ENCODE measurements at regions not wholly inside any gene's neighbourhood (a gene's known extent, or its start where the extent isn't known, plus 50 kb on each side); places are given as distances from the start of the nearest gene placed in this dataset.

GRCh38 chr1:90834886-90835660 lies 118.0 kb upstream of the BARHL2 start:
- H3K36me3 ChIP-seq (replicated peaks; ENCODE audit: insufficient read depth, low read depth), result no peaks in the 10 kb centered on the region
- H3K9me2 ChIP-seq (replicated peaks; ENCODE audit: insufficient read depth), result no peaks in the 10 kb centered on the region
- DNase-seq (ENCODE audit: low spot score), result no peak
- H3K4me3 ChIP-seq, result no peak overlapping the region
- no peak for TF ChIP-seq CTCF (IDR thresholded peaks at IDR 0.05; ENCODE audit: poor library complexity)
- TF ChIP-seq EZH2 (IDR thresholded peaks at IDR 0.05; ENCODE audit: borderline replicate concordance), result peak; percentile 96
- peak; percentile 87 for TF ChIP-seq EZH2phosphoT487 (IDR thresholded peaks at IDR 0.05; ENCODE audit: low read depth, severe bottlenecking, unreplicated experiment)
- 6% methylated on average over 40 of the region's 40 CpGs for WGBS (ENCODE audit: low lambda C conversion rate, missing lambda C conversion rate)
- H3K27me3 ChIP-seq, result peaks cover 98% of the 10 kb centered on the region
- no peaks in the 10 kb centered on the region for H3K79me2 ChIP-seq
- H3K4me2 ChIP-seq, result peak overlapping the region; percentile 86
- no peak overlapping the region for H3K27ac ChIP-seq
- H3K4me1 ChIP-seq (ENCODE audit: insufficient read depth), result peaks cover 11% of the 10 kb centered on the region
- H3K9me3 ChIP-seq (ENCODE audit: low read depth), result no peaks in the 10 kb centered on the region
- peak overlapping the region; percentile 53 for H2AFZ ChIP-seq
- H4K20me1 ChIP-seq (ENCODE audit: insufficient read depth, poor library complexity, severe bottlenecking), result peaks cover 3% of the 10 kb centered on the region

GRCh38 chr1:90834354-90834885 lies 117.3 kb upstream of the BARHL2 start:
- Histone ChIP-seq H4K20me1 (ENCODE audit: insufficient read depth, poor library complexity, severe bottlenecking) (peaks cover 3% of the 10 kb centered on the region), H3K27me3 (peaks cover 98% of the 10 kb centered on the region), H2AFZ (no peak overlapping the region), H3K36me3 (replicated peaks; ENCODE audit: insufficient read depth, low read depth) (no peaks in the 10 kb centered on the region), H3K27ac (no peak overlapping the region), H3K9me3 (ENCODE audit: low read depth) (no peaks in the 10 kb centered on the region), H3K4me2 (peak overlapping the region; percentile 86), H3K4me1 (ENCODE audit: insufficient read depth) (peaks cover 11% of the 10 kb centered on the region), H3K9me2 (replicated peaks; ENCODE audit: insufficient read depth) (no peaks in the 10 kb centered on the region), H3K4me3 (no peak overlapping the region), H3K79me2 (no peaks in the 10 kb centered on the region)
- TF ChIP-seq CTCF (IDR thresholded peaks at IDR 0.05; ENCODE audit: poor library complexity) (no peak), EZH2phosphoT487 (IDR thresholded peaks at IDR 0.05; ENCODE audit: low read depth, severe bottlenecking, unreplicated experiment) (peak; percentile 74)
- no peak for DNase-seq (ENCODE audit: low spot score)
- 15% methylated on average over 23 of the region's 23 CpGs for WGBS (ENCODE audit: low lambda C conversion rate, missing lambda C conversion rate)

GRCh38 chr1:90833466-90834110 lies 116.5 kb upstream of the BARHL2 start:
- no peak for DNase-seq (ENCODE audit: low spot score)
- H3K36me3 ChIP-seq (replicated peaks; ENCODE audit: insufficient read depth, low read depth), result no peaks in the 10 kb centered on the region
- H2AFZ ChIP-seq, result no peak overlapping the region
- H3K9me2 ChIP-seq (replicated peaks; ENCODE audit: insufficient read depth), result no peaks in the 10 kb centered on the region
- peaks cover 97% of the 10 kb centered on the region for H3K27me3 ChIP-seq
- 17% methylated on average over 6 of the region's 6 CpGs for WGBS (ENCODE audit: low lambda C conversion rate, missing lambda C conversion rate)
- H3K4me1 ChIP-seq (ENCODE audit: insufficient read depth), result peaks cover 11% of the 10 kb centered on the region
- no peak for TF ChIP-seq CTCF (IDR thresholded peaks at IDR 0.05; ENCODE audit: poor library complexity)
- TF ChIP-seq EZH2phosphoT487 (IDR thresholded peaks at IDR 0.05; ENCODE audit: low read depth, severe bottlenecking, unreplicated experiment), result no peak
- no peak for TF ChIP-seq EZH2 (IDR thresholded peaks at IDR 0.05; ENCODE audit: borderline replicate concordance)
- H3K27ac ChIP-seq, result no peak overlapping the region
- H3K9me3 ChIP-seq (ENCODE audit: low read depth), result no peaks in the 10 kb centered on the region
- H3K79me2 ChIP-seq, result no peaks in the 10 kb centered on the region
- H3K4me2 ChIP-seq, result no peak overlapping the region
- H3K4me3 ChIP-seq, result no peak overlapping the region
- H4K20me1 ChIP-seq (ENCODE audit: insufficient read depth, poor library complexity, severe bottlenecking), result peaks cover 3% of the 10 kb centered on the region
